ENCODE measurements at regions not wholly inside any gene's neighbourhood (a gene's known extent, or its start where the extent isn't known, plus 50 kb on each side); places are given as distances from the start of the nearest gene placed in this dataset.
A peak's percentile ranks its signal among the peaks of the same experiment; 100 is the strongest.

DNA sequence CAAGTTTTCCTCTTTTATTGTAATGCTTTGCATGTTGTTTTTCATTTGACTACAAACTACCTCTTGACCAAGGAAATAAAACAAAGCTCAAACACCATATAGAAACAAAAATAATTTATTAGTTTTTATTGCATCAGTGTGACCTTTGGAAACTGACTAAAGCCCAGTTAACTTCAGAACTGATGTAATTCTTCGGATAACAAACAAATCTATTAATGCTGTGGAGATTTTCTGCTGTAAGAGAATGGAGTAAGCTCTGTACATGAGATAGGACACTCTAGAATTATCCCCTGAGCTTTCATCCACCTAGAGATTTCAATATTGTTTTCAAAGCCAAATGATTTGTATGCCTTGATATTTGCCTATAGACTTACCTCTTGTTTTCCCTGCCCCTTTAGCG lies 154.0 kb upstream of the KCNK2 start:
- no peak for DNase-seq (ENCODE audit: low read depth in 3 of 3)

DNA sequence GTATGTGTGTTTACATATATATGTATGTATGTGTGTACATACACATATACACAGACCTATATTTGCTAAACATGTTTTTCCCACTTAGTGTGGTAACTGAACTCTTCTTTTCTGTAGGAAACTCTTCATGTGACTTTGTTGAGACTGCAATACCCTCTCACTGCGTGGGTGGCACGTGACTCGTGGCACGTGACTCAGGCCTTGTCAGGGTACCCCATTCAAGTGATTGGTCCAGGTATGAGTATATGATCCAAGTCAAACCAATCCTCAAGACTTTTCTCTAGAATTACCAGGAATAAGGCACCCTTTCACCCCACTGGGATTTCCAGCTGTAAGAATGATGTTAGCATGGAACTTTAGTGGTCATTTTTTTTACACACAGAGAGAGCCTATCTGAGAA lies 149.2 kb upstream of the KCNK2 start:
- DNase-seq (ENCODE audit: low read depth in 3 of 3): peak in 1 of 3 experiments; percentile 12

DNA sequence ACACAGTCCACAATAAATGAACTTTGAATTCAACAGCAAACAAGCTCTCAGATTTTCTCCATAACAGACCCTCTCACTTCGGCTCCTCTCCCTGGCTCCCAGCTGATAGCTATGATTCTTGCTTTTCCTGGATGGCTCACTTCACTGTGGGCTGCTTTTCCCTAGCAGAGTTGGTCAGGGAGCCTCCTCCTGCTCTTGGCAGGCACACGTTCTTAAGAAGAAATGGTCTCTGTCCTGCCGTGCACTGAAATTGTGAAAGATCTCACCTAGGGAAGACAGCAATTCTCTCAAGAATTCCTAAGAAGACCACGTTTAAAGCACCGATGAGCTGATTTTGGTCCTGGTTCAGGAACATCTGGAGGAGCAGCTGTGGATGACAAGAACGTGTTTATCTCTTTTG lies 148.5 kb upstream of the KCNK2 start:
- no peak for DNase-seq (ENCODE audit: low read depth in 3 of 3)

DNA sequence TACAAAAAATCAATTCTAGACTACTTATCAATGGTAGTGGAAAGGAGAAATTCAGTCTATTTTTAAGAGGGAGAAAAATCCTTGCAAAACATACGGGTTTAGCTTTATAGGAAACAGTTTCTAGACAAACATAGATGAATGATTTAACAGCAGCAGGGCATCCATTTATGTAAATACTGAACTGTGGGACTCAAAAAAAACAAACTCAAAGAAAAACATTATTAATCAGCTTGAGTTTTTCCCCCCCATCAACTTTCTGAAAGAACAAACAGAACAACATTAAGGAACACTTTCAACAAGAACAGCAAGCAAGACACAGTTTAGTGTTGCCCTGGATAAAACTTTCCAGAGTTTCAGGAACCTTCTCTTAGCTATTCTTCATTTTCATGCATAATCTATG lies 147.3 kb upstream of the KCNK2 start:
- no peak for DNase-seq (ENCODE audit: low read depth in 3 of 3)

DNA sequence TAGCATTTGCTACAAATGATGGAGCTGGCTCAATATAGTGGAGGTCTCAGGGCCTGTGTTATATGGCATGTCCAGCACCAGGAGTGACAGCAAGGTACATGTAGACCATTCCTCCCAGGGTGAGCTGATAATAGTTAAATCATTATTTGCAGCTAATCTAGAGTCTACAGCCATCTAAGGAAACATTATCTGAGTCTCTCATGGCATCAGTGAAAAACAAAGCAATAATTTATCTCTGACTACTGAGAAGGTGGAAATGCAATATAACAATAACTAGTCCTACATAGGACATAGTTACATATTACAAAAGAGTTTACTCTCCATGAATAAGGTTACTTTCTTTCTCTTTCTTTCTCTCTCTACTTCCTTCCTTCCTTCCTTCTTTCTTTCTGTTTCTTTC lies 143.4 kb upstream of the KCNK2 start:
- no peak for DNase-seq (ENCODE audit: low read depth in 3 of 3)

DNA sequence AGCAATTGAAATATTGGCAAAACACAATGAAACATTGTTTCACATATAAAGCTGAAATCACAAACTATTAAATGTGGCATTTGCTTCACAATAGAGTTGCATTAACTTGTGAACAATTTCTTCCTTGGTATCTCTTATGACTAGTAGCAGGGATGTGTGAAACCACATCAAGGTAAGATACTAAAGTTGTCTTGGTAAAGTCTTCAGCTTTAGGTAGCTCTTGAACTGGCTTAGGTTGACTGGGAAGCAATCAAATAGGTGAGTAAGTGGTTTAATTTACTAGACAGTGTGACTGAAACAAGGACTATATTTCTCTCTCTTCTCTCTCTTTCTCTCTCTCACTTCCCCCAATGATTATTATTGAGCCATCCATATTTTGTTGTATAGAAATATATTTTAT lies 141.5 kb upstream of the KCNK2 start:
- no peak for DNase-seq (ENCODE audit: low read depth in 3 of 3)

DNA sequence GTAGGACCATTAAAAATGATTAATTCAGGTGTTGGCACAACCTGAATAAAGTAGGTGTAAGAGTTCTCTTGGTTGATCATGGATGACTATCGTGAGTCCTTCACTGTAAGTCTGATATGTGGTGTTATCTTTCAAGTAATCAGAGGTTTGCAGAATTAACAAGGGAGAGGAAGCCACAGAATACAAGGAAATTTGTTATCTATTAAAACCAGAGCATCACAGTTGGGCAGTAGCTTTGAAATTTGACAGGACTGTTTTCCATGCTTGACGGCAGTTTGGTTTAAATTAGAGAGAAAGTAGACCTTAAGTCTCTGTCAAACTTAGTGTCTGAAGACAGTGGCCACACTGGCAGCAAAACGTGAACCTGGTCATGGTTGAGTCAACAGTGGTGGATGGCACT lies 139.5 kb upstream of the KCNK2 start:
- no peak for DNase-seq (ENCODE audit: low read depth in 3 of 3)

DNA sequence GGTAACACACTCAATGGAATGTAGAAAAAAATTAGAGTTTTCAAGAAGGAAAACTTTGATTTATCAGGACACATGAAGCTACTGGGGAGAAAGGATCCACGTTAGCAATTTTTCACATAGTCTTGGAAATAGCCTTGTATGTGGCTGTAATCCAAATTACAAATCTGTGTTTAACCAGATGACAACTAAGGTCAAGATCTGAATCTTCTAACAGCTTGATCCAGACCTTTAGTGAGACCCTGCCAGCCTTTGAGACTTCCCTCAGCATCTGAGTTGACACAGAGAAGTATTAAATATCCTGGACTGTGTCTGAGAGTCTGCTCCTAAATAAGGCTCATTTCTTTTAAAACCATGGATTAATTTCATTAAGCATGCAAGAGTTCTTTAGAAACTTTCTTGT lies 135.9 kb upstream of the KCNK2 start:
- no peak for DNase-seq (ENCODE audit: low read depth in 3 of 3)

DNA sequence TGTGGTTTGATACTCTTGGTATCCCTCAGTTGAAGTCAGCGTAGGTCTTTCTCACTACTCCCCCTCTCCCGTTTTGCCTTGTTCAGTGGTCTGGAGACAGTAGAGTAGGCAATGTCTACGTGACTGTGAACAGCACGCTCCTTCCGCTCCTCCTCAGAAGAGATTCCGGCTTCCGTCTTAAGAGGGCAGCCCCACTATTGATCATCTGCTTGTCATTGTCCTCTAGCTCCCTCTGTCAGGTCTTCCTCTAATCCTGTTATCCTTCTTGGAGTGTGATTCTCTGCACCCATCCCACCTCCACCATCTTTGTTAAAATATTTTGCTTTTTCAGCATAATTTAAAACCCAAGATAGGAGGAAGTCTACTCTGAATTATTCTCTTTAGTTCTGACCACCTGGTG lies 129.9 kb upstream of the KCNK2 start:
- no peak for DNase-seq (ENCODE audit: low read depth in 3 of 3)

DNA sequence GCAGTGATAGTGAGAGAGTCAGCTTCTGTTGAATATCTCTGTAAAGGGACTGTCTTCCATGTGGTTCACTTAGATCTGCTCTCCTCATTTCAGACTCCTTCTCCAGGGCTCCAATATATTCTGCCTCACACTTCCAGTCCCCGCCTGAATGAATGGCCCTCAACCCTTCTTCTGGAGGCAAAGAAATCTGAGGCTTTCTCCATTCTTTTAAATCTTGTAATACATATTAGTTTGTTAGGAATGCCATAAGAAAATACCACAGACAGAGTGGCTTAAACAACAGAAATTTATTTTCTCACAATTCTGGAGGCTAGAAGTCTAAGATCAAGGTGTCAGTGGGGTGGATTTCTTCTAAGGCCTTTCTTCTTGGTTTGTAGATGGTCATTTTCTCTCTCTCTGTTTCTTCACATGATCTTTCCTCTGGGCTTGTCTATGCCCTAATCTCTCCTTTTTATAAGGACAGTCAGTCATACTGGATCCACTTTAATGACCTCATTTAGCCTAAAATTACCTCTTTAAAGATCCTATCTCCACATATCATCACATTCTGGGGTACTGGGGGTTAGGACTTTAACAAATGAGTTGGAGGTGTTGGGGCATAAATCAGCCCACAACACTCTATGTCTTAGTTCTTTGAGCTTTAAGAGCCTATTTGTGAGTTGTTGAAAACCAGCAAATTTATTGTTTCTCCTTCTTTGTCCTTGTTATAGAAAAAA lies 128.5 kb upstream of the KCNK2 start:
- no peak for DNase-seq (ENCODE audit: low read depth in 3 of 3)

DNA sequence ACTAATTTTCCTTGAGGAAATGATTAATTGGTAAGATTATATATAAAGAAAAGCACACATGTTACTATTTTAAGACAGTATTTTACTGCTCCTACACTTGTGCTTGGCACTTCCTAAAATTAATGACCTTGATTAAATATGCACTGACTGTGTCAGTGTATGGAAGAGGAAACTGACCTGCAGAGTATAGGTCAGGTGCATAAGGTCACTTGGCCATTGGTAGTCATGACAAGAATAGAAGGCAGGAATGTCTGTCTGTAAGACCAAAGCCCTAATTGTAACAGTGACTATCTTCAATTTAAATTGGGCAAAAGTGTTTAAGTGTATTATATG lies 128.0 kb upstream of the KCNK2 start:
- no peak for DNase-seq (ENCODE audit: low read depth in 3 of 3)

DNA sequence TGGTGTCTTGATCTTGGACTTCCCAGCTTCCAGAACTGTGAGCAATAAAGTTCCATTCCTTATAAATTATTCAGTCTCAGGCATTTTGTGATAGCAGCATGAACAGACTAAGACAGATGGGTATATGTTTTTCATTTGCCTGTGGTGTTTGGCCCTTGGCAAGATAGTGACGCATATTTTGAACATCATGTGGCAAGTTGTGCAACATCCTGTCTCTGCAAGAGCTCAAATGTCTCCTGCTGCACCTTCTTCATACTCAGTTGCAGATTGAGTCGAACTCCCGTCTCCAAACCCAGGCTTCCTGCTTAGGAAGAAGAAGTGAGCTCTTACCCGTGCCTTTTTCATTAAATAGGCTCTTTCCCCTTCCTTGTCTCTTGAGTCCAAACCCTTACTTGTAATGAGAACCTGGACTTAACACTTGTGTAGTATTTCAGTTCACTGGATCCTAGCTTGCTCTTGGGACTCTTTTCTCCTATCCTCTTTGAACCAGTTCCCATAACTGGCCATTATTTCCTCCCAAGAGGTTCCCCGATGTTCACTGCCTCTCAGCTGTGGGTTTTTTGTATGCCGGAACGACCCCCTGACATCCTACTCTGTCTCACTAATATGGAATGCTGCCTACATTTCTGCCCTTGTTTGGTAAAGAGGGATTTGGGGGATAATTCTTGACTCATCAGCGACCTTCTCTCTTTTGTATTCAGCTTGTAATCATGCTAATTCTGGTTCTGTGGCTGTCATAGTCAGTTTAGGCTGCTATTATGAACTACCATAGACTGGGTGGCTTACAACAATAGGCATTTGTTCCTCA lies 125.0 kb upstream of the KCNK2 start:
- DNase-seq (ENCODE audit: low read depth in 3 of 3): no peak

DNA sequence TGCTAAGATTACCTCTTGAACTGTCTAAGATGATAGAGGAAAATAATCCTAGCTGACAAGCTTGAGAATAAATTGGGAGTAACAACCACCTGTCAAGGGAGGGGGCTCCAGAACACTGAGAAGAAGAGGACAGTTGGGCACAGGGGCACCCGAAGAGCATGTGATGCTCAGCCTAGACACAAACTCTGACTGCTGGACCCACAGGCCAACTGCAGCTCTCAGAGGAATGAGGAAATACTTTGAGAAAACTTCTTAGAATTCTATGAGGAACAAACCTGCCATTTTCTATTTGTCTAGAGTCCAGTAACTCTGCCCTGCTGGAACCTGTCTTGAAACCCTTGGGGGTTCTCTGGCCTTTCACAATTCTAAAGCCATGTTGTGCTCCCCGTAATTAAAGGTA lies 124.1 kb upstream of the KCNK2 start:
- no peak for DNase-seq (ENCODE audit: low read depth in 3 of 3)

DNA sequence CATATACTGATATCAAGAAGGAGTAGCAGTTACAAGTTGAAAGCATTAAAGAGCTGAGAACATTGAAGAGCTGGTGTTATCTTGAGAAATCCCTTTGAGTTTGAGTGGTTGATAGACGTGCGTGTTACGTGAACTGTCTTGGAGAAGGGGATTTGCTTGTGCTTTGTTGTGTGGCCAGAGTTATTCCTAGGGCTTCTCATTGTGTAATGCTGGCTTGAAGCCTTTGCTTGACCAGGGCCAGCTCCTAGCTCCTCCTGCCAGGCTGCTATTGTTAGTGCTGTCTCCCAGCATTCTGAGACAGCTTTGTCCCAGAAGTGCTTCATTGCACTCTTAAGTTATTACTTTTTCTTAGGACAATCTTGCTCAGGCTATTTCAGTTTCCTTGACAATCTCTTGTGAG lies 116.2 kb upstream of the KCNK2 start:
- no peak for DNase-seq (ENCODE audit: low read depth in 3 of 3)

DNA sequence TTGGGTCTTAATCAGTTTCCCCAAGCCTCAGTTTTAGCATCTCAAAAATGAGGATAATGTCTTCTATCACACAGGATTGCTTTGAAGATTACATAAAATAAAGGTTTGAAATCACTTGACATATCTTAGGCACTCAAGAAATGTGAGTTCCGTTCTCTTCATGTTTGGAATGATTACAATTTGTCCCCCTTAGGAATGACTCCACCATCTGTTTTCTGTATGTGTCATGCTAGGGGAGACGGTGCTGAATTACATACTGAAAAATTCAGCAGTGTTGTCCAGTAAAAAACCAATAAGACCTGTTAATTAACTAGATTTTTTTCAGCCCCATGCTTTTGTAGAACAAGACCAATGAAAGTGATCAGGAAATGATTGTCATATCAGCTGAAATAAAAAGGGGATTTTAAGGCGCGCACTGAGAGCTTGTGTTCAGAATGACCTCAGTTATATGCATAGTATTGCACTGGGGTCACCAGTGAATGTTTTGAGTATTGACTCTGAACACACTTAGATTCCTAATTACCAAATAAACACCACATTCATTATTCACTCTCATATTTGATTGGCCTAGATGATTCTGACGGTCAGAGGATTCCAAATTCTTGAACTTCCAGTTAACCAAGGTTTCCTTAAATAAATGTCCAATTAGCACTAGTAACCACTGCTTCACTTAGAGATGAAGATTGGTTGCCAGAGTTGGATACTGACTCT lies 114.5 kb upstream of the KCNK2 start:
- no peak for DNase-seq (ENCODE audit: low read depth in 3 of 3)

DNA sequence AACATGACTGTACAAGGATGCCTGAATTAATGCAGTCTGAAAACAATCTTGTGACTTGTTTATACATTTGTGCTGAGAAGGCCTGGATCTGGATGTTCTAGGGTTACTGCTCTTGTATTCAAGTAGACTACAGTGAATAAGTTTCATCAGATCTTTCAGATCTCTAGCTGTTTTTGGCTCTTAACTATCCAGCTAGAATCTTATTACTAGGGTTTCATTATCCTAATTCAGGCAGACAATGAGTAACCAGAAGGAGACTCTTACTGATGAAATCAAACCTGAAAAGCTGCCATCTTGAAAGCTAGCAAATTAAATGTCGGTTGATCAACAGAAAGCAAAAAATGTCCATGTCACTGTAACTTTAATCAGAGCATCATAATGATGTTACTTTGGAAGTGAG lies 112.5 kb upstream of the KCNK2 start:
- no peak for DNase-seq (ENCODE audit: low read depth in 3 of 3)

DNA sequence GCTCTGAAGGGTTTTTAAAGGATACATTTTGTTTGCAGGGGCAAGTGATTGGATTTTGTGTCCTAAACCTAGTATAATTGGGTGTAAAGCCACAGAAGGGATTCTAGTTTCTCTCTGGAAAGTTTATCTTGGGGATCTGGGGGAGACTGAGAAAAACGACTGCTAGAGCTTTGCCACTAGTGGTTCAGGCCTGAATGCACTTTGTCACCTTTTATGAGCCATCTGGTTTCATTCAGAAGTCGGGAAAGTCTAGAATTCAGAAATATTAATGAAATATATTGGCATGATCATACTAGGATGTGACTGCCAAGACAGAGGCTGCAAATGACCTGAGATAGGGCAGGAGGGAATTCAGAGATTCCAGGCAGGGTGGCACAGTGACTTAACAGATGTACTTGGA lies 111.5 kb upstream of the KCNK2 start:
- DNase-seq (ENCODE audit: low read depth in 3 of 3): no peak

DNA sequence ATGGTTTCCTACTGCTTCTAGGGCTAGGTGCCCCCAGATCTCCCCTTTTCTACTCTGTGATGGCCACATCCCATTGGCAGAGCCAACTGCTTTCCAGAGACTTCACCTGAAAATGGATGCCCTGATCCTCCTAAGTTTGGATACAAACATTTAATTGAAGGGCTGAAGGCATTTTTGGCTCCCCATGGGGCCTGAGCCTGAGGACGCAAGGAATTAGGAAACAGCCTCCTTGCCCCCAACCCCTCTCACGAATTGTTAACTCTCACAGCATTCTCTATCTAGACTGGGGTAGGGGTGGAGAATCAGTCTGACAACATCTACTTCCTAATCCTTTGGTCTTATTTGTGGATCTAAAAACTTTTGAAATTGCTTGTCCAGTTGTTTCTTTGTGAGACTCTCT lies 108.5 kb upstream of the KCNK2 start:
- no peak for DNase-seq (ENCODE audit: low read depth in 3 of 3)

DNA sequence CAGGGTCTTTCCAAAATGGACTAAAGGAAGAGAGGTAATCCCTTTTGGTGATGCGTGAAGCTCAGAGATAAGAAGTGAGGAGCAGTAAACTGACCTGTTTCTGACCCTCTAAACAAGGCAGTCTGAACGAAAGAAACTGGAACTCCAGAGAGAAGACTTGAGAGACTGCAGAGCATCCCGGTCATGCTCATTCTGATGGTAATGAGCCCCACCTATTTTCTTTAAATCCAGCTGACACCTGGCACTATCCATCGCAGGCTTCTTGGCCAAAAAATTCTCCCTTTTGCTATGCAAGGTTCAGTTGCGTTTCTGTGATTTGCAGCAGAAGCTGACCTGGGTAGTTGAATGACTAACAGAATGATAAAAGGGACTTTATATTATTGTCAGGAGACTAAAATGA lies 105.9 kb upstream of the KCNK2 start:
- no peak for DNase-seq (ENCODE audit: low read depth in 3 of 3)

DNA sequence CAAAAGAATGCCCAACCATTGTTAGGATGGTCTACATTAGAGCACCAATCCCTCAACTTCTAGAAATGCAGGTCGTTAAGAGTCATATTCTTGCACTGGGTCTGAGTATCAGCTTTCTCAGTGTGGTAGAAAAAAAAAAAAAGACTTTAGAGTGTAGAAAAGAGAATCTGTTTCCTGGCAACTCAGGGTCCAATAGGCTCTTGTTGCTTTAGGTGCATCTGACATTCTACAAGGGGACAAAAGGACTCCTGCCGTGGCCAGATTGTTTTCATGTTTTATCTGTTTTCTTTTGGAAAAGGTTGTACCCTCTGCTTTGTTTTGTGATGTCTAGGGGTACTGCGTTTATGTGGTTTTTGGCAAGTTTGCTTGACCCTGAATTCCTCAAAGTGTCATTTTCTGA lies 105.4 kb upstream of the KCNK2 start:
- DNase-seq (ENCODE audit: low read depth in 3 of 3): no peak

DNA sequence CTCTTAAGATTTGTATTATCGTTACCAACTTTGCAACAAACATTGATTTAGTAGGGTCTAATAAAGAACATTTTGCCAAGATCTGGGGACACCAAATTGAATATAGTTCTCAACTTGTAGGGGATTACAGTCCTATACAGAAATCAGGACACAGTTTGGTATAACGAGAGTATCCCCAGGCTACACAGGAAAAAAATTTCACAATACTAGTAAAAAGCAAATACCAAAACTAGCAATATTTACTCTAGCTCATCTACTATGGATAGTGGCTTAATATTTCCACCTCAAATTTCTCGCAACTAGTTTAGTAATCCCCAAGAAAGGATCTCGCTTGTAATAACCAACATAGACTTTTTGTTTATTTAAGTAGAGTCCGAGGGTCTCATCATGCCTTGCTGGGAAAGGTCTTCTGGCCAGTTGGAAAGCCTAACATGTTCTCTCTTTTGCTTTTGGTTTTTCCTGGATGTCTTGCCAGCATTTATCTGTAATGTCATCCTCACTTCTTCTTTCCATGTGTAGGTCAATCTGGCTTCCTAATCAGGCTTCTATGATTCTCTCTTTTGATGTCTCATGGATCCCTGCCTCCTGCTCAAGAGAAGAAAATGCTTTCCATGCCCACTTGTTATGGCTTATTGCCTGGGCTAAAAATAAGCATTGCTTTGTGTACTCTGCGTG lies 104.7 kb upstream of the KCNK2 start:
- no peak for DNase-seq (ENCODE audit: low read depth in 3 of 3)

DNA sequence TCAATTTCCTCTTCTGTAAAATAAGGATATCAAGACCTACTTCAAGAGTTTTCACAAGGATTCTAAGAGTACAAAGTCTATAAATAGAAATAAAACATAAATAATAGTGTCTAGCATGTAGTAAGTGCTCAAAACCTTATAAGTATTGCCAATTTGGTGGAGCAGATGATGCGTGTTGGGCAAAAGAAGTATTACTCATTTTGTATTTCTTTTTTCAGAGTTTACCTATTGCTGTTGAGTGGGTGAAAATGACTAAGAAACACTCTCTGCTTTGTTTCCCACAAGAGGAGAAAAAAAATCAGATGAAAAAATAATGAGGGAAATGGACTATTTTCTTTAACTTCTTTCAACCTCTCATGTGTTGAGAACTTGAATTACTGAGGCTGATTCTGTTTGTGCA lies 103.3 kb upstream of the KCNK2 start:
- no peak for DNase-seq (ENCODE audit: low read depth in 3 of 3)

DNA sequence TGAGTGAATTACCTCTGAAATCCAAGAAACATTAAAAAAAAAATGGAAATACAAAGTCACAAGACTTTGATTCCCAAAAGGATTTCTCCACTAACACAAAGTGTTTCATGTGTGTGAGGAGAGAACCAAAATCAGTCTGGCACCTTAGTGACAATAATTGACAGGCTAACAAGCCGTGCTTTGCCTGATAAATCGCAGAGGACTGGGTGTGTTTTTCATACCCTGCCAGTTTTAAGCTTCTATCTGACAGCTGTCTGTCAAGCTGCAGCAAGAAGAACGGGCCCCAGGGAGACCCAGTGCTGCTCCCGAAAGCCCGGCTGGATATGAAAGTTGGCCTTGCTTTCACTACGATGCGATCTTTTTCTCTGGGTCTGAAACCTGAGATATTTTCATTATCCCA lies 101.6 kb upstream of the KCNK2 start:
- DNase-seq (ENCODE audit: low read depth in 3 of 3): no peak

All from stimulated activated CD4-positive, alpha-beta T cell treated with anti-CD3 and anti-CD28 coated beads, TNF-alpha, amount 100 ng/mL, for 24 hours (primary cell).